Small intestine (tissue), 7 donors: ENCODE measurements at regions not wholly inside any gene's neighbourhood (a gene's known extent, or its start where the extent isn't known, plus 50 kb on each side); places are given as distances from the start of the nearest gene placed in this dataset.

Experiments
- DNase-seq, 2 donors: peaks; one replicate each; pipeline versions ENCODE4 v3.0.0 to v3.0.0-alpha.2; 2013
- FAIRE-seq: peaks from 2 replicates; lab custom pipeline; 2012; peaks lifted over from hg19 to GRCh38; lab: Jason Lieb, UNC
- H3K27ac ChIP-seq, 3 donors: one replicate each; pipeline ENCODE4 v1.5.1; 2013; ENCODE audit warnings: low read length in 2 of 3, mild to moderate bottlenecking in 2 of 3, control low read depth in 1 of 3, inconsistent platforms in 1 of 3, low read depth in 1 of 3, moderate library complexity in 1 of 3
- H3K27me3 ChIP-seq, 3 donors: one replicate each; pipeline ENCODE4 v1.6.1; 2013; ENCODE audit warnings: low read length in 3 of 3, inconsistent platforms in 1 of 3; ENCODE audit not compliant: control insufficient read depth in 3 of 3, insufficient read depth in 3 of 3
- H3K36me3 ChIP-seq, 3 donors: one replicate each; pipeline ENCODE4 v1.6.1; 2013; ENCODE audit warnings: low read length in 3 of 3, inconsistent platforms in 1 of 3, low read depth in 1 of 3, mild to moderate bottlenecking in 1 of 3, moderate library complexity in 1 of 3; ENCODE audit not compliant: control insufficient read depth in 3 of 3, insufficient read depth in 2 of 3
- H3K4me1 ChIP-seq, 3 donors: one replicate each; pipeline ENCODE4 v1.6.1; 2013; ENCODE audit warnings: low read length in 2 of 3, inconsistent platforms in 1 of 3, low read depth in 1 of 3, mild to moderate bottlenecking in 1 of 3, moderate library complexity in 1 of 3; ENCODE audit not compliant: control insufficient read depth in 3 of 3, insufficient read depth in 2 of 3
- H3K4me3 ChIP-seq, 3 donors: one replicate each; pipeline ENCODE4 v1.5.1; 2013; ENCODE audit warnings: low read length in 3 of 3, control low read depth in 1 of 3, inconsistent platforms in 1 of 3, low read depth in 1 of 3, mild to moderate bottlenecking in 1 of 3, moderate library complexity in 1 of 3
- H3K9me3 ChIP-seq, 2 donors: one replicate each; pipeline ENCODE4 v1.6.1; 2013; ENCODE audit warnings: low read depth in 1 of 2, low read length in 1 of 2; ENCODE audit not compliant: control insufficient read depth in 2 of 2, insufficient read depth in 1 of 2
- WGBS, 3 donors: extraction: QIAGEN DNeasy Blood & Tissue Kit; methylation state at CpG; one replicate each; pipeline ENCODE4 v1.1.7; 2013; 5-methylcytosine and 5-hydroxymethylcytosine counted together
- donor health status: healthy with polysubstance abuse.
- donor health status: control.
- donor health status: control.
- donor health status: Bipolar disorder and iron deficiency.
- donor health status: healthy.

DNA sequence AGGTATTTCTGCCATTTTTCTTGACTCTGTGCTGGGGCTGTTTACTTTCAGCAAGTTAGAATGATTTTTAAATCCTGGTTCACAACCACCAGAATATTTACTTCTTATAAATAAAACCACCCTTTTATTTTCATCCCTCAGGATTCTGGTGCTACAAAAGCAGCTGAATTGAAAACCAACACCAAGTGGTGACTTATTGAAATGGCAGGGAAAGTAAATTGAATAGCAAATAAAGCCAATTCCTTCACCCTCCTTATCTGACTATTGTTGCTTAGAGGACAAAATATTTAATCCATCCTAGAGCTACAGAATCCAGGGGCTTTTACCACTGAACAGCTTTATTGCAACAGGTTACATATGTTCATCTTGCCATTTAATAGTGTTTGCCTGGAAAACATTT is 828.6 kb upstream of the GHITM start:
- Histone ChIP-seq H3K4me1 (no peaks in the 10 kb centered on the region), H3K4me3 (no peak overlapping the region), H3K27me3 (no peaks in the 10 kb centered on the region), H3K36me3 (no peaks in the 10 kb centered on the region), H3K27ac (no peak overlapping the region), H3K9me3 (peaks cover 0 to 2% of the 10 kb centered on the region in 2 donors)
- DNase-seq (no peak), FAIRE-seq (no peak)

DNA sequence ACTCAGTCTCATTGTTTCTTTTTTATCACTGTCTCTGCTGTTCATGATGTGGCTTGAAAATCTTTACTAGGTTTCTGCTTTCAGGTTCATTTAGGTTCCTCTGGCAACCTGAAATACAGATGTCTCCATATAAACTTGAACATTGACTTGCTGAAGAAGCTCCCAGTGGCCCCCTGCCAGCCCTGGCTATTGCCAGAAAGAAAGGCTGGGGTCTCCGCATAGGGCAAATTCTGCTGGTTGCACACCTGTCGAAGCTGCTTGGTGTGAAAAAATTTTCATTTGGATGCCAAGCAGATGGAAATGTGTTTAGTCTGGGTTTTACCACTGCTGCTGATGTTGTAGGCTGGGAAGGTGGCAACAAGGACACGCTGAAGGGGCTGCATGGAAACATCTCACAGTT is 826.7 kb upstream of the GHITM start:
- WGBS, 3 donors = 73 to 85% (median 85%) methylated on average over 3 of the region's 3 CpGs
- Histone ChIP-seq H3K4me1 (no peaks in the 10 kb centered on the region), H3K27ac (no peak overlapping the region), H3K9me3 (peaks cover 2 to 5% of the 10 kb centered on the region in 2 donors), H3K4me3 (no peak overlapping the region), H3K27me3 (no peaks in the 10 kb centered on the region), H3K36me3 (no peaks in the 10 kb centered on the region)
- no peak for FAIRE-seq
- DNase-seq = no peak

DNA sequence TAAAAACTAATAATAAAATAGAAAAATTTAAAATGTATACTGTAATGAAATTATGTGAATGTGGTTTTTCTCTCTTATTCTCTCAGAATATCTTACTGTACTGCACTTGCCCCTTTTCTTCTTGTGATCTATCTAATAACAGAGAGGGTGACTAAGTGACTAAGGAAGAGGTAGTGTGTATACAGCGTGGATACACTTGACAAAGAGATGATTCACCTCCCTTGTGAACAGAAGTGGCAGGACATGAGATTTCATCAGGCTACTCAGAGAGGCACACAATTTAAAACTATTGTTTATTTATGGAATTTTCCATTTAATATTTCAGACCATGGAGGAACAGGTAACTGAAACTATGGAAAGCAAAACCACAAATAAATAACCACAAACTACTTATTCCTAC is 806.6 kb upstream of the GHITM start:
- no peak overlapping the region for H3K27ac ChIP-seq
- FAIRE-seq = no peak
- no peak overlapping the region for H3K4me3 ChIP-seq
- H3K27me3 ChIP-seq = no peaks in the 10 kb centered on the region
- no peaks in the 10 kb centered on the region for H3K4me1 ChIP-seq
- no peak for DNase-seq
- peaks cover 0 to 6% of the 10 kb centered on the region in 2 donors for H3K9me3 ChIP-seq
- H3K36me3 ChIP-seq = no peaks in the 10 kb centered on the region
- 73 to 78% (median 78%) methylated on average over 1 of the region's 1 CpG for WGBS, 3 donors

DNA sequence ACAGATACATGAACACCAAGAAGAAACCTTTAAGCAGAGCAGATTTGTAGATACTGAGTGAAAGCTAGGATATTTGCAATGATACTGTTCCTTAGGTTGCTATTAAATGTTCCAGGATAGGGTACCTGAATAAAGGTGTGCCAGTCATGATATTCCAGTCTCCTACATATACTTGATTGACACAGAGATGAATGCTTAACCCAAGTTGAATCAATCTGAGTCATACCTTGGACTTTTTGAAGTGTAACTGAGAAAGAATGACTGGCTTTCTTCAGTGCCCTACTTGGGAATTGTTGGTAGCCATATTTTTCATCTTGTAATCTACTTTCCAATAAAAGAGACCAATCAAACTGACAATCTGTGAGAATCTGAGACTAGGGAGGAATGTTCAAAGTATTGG is 805.7 kb upstream of the GHITM start:
- H3K4me3 ChIP-seq = no peak overlapping the region

DNA sequence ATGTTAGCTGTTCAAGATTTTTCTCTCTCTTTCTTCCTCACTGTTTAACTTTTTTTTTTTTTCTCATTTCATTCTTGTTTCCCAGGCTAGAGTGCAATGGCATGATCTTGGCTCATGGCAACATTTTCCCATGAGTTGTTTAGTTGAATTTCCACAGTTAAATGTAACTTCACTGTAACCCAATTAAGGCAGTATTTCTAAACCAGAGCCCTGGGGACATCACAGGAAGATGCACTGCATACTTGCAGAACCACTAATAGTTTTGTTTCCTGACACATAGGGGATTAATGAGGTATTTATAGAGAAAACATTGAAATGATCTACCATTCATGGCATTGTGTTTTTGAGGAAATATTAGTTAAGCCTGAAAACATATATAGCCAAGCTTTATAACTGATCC is 795.6 kb upstream of the GHITM start:
- peaks cover 0 to 6% of the 10 kb centered on the region in 2 donors for H3K9me3 ChIP-seq
- no peak overlapping the region for H3K27ac ChIP-seq
- no peak for FAIRE-seq

More for the DNA sequence above, 805.7 kb upstream of the GHITM start:
- FAIRE-seq (no peak), DNase-seq (no peak)
- H3K27ac ChIP-seq = no peak overlapping the region
- H3K4me1 ChIP-seq = no peaks in the 10 kb centered on the region
- H3K9me3 ChIP-seq = peaks cover 0 to 6% of the 10 kb centered on the region in 2 donors
- H3K27me3 ChIP-seq = no peaks in the 10 kb centered on the region
- no peaks in the 10 kb centered on the region for H3K36me3 ChIP-seq

DNA sequence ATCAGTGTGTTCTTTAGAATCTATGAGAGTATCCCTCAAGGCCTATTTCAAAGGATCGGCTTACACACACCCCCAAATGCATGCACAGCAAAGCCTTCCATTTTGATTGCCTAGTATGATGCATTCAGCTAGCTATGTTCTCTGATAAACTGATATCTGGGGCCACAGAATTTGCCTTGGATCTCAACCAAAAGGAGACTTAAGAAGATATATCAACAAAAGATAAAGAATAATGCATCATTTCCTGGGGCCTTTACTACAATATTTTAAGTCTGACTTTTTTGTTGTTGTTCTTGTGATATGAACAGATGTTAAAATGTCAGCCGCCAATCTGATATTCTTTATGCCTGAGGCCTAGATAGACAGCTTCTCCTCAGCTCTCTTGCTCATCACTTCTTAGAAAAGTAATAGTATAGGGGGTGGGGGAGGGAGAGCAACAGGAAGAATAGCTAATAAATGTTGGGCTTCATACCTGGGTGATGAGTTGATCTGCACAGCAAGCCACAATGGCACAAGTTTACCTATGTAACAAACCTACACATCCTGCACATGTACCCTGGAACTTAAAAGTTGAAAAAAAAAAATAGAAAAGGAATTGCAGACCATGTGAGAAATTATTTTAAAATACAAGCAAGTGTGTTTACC is 792.9 kb upstream of the GHITM start:
- no peaks in the 10 kb centered on the region for H3K36me3 ChIP-seq
- H3K27ac ChIP-seq = no peak overlapping the region
- no peaks in the 10 kb centered on the region for H3K4me1 ChIP-seq
- no peaks in the 10 kb centered on the region for H3K27me3 ChIP-seq
- peaks cover 0 to 6% of the 10 kb centered on the region in 2 donors for H3K9me3 ChIP-seq
- FAIRE-seq (no peak), DNase-seq (no peak)
- WGBS, 3 donors = 89 to 91% (median 89%) methylated on average over 2 of the region's 2 CpGs
- no peak overlapping the region for H3K4me3 ChIP-seq

More for the DNA sequence above, 795.6 kb upstream of the GHITM start:
- no peaks in the 10 kb centered on the region for H3K27me3 ChIP-seq
- H3K4me3 ChIP-seq = no peak overlapping the region
- H3K36me3 ChIP-seq = no peaks in the 10 kb centered on the region
- DNase-seq = no peak
- no peaks in the 10 kb centered on the region for H3K4me1 ChIP-seq

DNA sequence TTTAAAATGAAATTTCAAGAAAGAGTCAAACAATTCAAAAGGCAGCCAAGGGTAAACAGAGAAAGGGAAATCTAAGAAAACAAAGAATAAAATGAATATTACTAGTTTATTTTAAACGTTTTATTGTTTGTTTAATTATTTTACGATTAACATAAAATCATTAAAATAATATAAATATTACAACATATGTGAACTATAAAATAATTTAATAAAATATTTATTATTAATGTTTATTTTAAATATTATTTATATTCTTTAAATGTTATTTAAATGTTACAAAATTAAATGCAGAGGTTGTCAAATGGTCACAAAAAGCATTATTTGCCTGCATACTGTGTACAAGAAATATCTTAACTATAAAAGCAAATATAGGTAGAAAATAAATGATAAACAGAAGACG is 786.7 kb upstream of the GHITM start:
- H3K4me1 ChIP-seq = no peaks in the 10 kb centered on the region
- FAIRE-seq (peak; percentile 62), DNase-seq (no peak)
- no peak overlapping the region for H3K27ac ChIP-seq
- WGBS, 3 donors = 69 to 78% (median 75%) methylated on average over 3 of the region's 3 CpGs
- no peaks in the 10 kb centered on the region for H3K36me3 ChIP-seq
- no peak overlapping the region for H3K4me3 ChIP-seq
- H3K9me3 ChIP-seq = peaks cover 0 to 10% of the 10 kb centered on the region in 2 donors
- H3K27me3 ChIP-seq = no peaks in the 10 kb centered on the region

DNA sequence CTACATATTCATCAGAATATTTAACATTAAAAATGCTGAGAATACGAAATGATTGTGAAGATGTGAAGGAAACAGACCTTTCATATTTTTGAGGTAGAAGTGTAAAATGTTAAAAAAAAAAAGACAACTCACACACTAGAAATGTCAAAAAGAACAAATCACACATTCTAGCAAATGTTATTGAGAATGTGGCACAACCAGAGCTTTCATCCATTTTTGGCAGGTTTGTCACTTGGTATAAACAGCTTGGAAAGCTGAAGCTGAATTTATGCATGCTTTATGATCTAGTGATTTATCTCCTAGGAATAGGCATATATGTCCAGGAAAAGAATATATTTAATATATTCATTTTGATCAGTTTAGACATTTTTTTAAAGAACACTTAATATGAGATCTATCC is 784.9 kb upstream of the GHITM start:
- no peak for DNase-seq
- peaks cover 0 to 10% of the 10 kb centered on the region in 2 donors for H3K9me3 ChIP-seq
- FAIRE-seq = peak; percentile 30
- no peaks in the 10 kb centered on the region for H3K36me3 ChIP-seq
- no peaks in the 10 kb centered on the region for H3K4me1 ChIP-seq
- no peak overlapping the region for H3K4me3 ChIP-seq
- 81 to 86% (median 82%) methylated on average over 1 of the region's 1 CpG for WGBS, 3 donors
- no peaks in the 10 kb centered on the region for H3K27me3 ChIP-seq
- no peak overlapping the region for H3K27ac ChIP-seq

DNA sequence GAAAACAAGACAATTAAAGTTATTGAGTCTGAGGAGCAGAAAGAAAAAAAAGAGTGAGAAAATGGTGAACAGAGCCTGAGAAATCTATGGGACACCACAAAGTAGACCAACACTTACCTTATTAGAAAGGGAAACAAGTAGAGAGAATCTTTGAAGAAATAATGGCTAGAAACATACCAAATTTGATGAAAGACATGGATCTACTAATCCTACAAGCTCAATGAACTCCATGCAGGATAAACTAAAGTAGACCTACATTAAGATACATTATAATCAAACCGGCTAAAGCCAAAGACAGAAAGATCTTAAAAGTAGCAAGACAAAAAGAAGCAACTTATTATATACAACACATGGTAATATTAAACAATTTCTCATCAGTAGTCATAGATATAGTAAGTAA is 782.3 kb upstream of the GHITM start:
- no peaks in the 10 kb centered on the region for H3K27me3 ChIP-seq
- no peak overlapping the region for H3K4me3 ChIP-seq
- DNase-seq (no peak), FAIRE-seq (no peak)
- WGBS, 3 donors = 37 to 83% (median 48%) methylated on average over 1 of the region's 1 CpG
- no peak overlapping the region for H3K27ac ChIP-seq
- H3K36me3 ChIP-seq = no peaks in the 10 kb centered on the region
- peaks cover 0 to 10% of the 10 kb centered on the region in 2 donors for H3K9me3 ChIP-seq
- H3K4me1 ChIP-seq = no peaks in the 10 kb centered on the region
